MCF 10A (cell line): ENCODE measurements at regions not wholly inside any gene's neighbourhood (a gene's known extent, or its start where the extent isn't known, plus 50 kb on each side); places are given as distances from the start of the nearest gene placed in this dataset.
"Not testable (repeated sequence)": the region's sequence is repeated elsewhere in the genome, so short reads cannot be mapped to it uniquely, and the experiment has no call there.

Source experiments
- BruUV-seq: library from RNA; stranded (reverse); fragments of 400-500 nt; replicated peaks from 2 replicates; lab custom pipeline; 2021; lab: Mats Ljungman, UMichigan
- CTCF ChIA-PET: fragments of 300-600 bp; sonication (Branson Sonifier 250); formaldehyde crosslinking; extraction: SDS; loops from one replicate; lab custom pipeline; 2021; ENCODE audit warnings: antibody characterized with exemption, inconsistent platforms; lab: Yijun Ruan, JAX
- POLR2A ChIA-PET: fragments of 300-600, 350-650 bp; sonication (Branson Sonifier 250); formaldehyde crosslinking; extraction: SDS; loops from one replicate; lab custom pipeline; 2020; ENCODE audit warnings: antibody characterized with exemption, inconsistent platforms; lab: Yijun Ruan, JAX
- DNase-seq: peaks from one replicate; pipeline ENCODE4 v3.0.0-alpha.2; 2018; ENCODE audit not compliant: unreplicated experiment
- H3K27ac Mint-ChIP-seq: one replicate; pipeline ENCODE4 v1.8.0; 2022; ENCODE audit warnings: mild to moderate bottlenecking, low read depth, mixed read lengths; ENCODE audit not compliant: unreplicated experiment
- H3K27me3 Mint-ChIP-seq: one replicate; pipeline ENCODE4 v1.8.0; 2022; ENCODE audit warnings: mixed read lengths; ENCODE audit not compliant: insufficient read depth, unreplicated experiment
- H3K36me3 Mint-ChIP-seq: one replicate; pipeline ENCODE4 v1.8.0; 2022; ENCODE audit warnings: mild to moderate bottlenecking, moderate library complexity, mixed read lengths; ENCODE audit not compliant: insufficient read depth, unreplicated experiment
- H3K4me1 Mint-ChIP-seq: one replicate; pipeline ENCODE4 v1.8.0; 2022; ENCODE audit warnings: mixed read lengths; ENCODE audit not compliant: insufficient read depth, unreplicated experiment
- H3K4me3 Mint-ChIP-seq: one replicate; pipeline ENCODE4 v1.8.0; 2022; ENCODE audit warnings: mild to moderate bottlenecking, moderate library complexity, mixed read lengths; ENCODE audit not compliant: unreplicated experiment
- H3K9me3 Mint-ChIP-seq: one replicate; pipeline ENCODE4 v1.8.0; 2022; ENCODE audit warnings: mixed read lengths; ENCODE audit not compliant: unreplicated experiment
- intact Hi-C: fragments of 100-400 bp; cut with micrococcal nuclease; formaldehyde crosslinking; loops from 2 replicates; pipeline ENCODE4 v1.14.1; 2022
- TF ChIP-seq, protein P1 (sequence below): fragments of 200-600 bp; IDR thresholded peaks from one replicate; pipeline ENCODE4 v1.8.0; 2022; ENCODE audit warnings: antibody characterized with exemption, mild to moderate bottlenecking; ENCODE audit not compliant: unreplicated experiment

- ChIA-PET CTCF (interaction anchor here (0.7 kb wide), 1 partner anchor 619 kb away, joined by 3 read pairs; no protein-coding TSS in a partner anchor), POLR2A (no interaction called here)
- Mint-ChIP-seq H3K4me1 (no peaks in the 10 kb centered on the region), H3K27me3 (no peaks in the 10 kb centered on the region), H3K9me3 (peaks cover 5% of the 10 kb centered on the region), H3K27ac (no peak overlapping the region), H3K4me3 (no peak overlapping the region), H3K36me3 (no peaks in the 10 kb centered on the region)
- no peak for DNase-seq
- no TSS peak for BruUV-seq
- TF ChIP-seq, protein P1, sequence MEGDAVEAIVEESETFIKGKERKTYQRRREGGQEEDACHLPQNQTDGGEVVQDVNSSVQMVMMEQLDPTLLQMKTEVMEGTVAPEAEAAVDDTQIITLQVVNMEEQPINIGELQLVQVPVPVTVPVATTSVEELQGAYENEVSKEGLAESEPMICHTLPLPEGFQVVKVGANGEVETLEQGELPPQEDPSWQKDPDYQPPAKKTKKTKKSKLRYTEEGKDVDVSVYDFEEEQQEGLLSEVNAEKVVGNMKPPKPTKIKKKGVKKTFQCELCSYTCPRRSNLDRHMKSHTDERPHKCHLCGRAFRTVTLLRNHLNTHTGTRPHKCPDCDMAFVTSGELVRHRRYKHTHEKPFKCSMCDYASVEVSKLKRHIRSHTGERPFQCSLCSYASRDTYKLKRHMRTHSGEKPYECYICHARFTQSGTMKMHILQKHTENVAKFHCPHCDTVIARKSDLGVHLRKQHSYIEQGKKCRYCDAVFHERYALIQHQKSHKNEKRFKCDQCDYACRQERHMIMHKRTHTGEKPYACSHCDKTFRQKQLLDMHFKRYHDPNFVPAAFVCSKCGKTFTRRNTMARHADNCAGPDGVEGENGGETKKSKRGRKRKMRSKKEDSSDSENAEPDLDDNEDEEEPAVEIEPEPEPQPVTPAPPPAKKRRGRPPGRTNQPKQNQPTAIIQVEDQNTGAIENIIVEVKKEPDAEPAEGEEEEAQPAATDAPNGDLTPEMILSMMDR: no peak
- intact Hi-C loops: no loop called here
Measured at GRCh38 chr5:101534491-101535110, 631.5 kb upstream of the ST8SIA4 start.

DNA sequence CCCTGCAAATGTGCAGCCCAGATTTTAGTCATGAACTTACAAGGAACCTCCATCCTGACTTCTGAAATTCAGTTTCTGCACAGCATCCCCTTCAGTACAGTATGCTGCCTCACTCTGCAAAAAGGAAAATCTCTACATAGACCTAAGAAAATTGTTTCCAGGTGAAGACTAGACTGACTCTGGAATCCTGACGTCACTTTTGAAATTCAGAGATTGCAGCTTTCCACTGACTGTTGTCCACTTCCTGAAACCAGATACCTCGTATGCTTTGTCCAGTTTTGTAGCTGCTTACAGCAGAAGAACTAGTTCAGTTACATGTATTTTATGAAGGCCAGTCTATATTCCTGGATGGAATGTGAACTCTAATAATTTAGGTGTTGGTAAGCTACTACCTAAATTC lies 629.3 kb upstream of the ST8SIA4 start:
- Mint-ChIP-seq H3K27ac (no peak overlapping the region), H3K9me3 (peaks cover 13% of the 10 kb centered on the region), H3K4me1 (no peaks in the 10 kb centered on the region), H3K27me3 (no peaks in the 10 kb centered on the region), H3K36me3 (no peaks in the 10 kb centered on the region), H3K4me3 (no peak overlapping the region)
- TF ChIP-seq, protein P1: no peak
- POLR2A ChIA-PET: no interaction called here
- no peak for DNase-seq
- BruUV-seq: no TSS peak
- intact Hi-C loops: no loop called here
- CTCF ChIA-PET: interaction anchor here (1.0 kb wide), 1 partner anchor 147 kb away, joined by 3 read pairs; no protein-coding TSS in a partner anchor

DNA sequence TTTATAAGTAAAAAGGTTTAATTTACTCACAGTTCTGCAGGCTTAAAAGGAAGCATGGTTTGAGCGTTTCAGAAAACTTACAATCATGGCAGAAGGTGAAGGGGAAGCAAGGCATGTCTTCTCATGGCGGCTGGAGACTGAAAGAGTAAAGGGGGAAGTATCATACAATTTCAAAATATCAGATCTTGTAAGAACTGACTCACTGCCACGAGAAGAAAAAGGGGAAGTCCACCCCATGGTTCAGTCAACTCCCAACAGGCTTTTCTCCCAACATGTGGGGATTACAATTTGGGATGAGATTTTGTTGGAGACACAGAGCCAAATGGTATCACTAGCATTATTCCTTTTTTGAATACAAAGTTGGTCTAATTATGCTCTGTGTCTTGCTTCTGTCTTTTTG lies 627.9 kb upstream of the ST8SIA4 start:
- H3K4me3 Mint-ChIP-seq: no peak overlapping the region
- H3K36me3 Mint-ChIP-seq: no peaks in the 10 kb centered on the region
- peaks cover 15% of the 10 kb centered on the region for H3K9me3 Mint-ChIP-seq
- ChIA-PET POLR2A (no interaction called here), CTCF (no interaction called here)
- BruUV-seq: no TSS peak
- intact Hi-C loops: no loop called here
- no peaks in the 10 kb centered on the region for H3K4me1 Mint-ChIP-seq
- no peak overlapping the region for H3K27ac Mint-ChIP-seq
- H3K27me3 Mint-ChIP-seq: no peaks in the 10 kb centered on the region
- TF ChIP-seq, protein P1: no peak
- DNase-seq: no peak

GRCh38 chr5:101529094-101529493 lies 626.0 kb upstream of the ST8SIA4 start:
- DNase-seq, CTCF ChIA-PET, H3K4me1 Mint-ChIP-seq, H3K36me3 Mint-ChIP-seq, H3K27ac Mint-ChIP-seq, intact Hi-C loops, POLR2A ChIA-PET, H3K4me3 Mint-ChIP-seq, H3K27me3 Mint-ChIP-seq, BruUV-seq: not testable (repeated sequence)
- peaks cover 15% of the 10 kb centered on the region for H3K9me3 Mint-ChIP-seq
